ENCODE measurements at regions not wholly inside any gene's neighbourhood (a gene's known extent, or its start where the extent isn't known, plus 50 kb on each side); places are given as distances from the start of the nearest gene placed in this dataset.

DNA sequence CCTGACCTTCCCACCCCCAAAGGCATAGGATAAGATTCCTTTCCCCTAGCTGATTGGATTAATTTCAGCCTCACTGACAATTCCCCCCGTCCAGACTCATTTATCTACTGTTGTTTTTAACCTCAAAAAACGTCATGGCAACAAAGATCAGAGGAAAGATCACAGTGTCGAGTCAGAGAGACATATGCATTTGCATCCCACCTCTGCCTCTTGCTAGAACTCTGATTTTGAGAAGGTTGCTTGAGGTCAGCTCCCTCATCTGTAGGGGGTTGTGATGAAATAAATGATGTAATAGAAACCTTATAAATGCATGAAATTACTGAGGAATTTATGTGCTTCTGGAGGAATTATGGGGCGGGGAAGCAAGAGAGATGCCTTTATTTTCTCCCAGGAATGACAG lies 53.3 kb upstream of the SYN3 start:
- TF ChIP-seq, protein P1, sequence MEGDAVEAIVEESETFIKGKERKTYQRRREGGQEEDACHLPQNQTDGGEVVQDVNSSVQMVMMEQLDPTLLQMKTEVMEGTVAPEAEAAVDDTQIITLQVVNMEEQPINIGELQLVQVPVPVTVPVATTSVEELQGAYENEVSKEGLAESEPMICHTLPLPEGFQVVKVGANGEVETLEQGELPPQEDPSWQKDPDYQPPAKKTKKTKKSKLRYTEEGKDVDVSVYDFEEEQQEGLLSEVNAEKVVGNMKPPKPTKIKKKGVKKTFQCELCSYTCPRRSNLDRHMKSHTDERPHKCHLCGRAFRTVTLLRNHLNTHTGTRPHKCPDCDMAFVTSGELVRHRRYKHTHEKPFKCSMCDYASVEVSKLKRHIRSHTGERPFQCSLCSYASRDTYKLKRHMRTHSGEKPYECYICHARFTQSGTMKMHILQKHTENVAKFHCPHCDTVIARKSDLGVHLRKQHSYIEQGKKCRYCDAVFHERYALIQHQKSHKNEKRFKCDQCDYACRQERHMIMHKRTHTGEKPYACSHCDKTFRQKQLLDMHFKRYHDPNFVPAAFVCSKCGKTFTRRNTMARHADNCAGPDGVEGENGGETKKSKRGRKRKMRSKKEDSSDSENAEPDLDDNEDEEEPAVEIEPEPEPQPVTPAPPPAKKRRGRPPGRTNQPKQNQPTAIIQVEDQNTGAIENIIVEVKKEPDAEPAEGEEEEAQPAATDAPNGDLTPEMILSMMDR (IDR thresholded peaks at IDR 0.05; ENCODE audit: control insufficient read depth, insufficient read depth, low read depth, low read length, missing control alignments), result no peak
- DNase-seq (ENCODE audit: low read depth), result no peak
- H3K4me3 ChIP-seq (ENCODE audit: control insufficient read depth, low read depth, low read length), result no peak overlapping the region

DNA sequence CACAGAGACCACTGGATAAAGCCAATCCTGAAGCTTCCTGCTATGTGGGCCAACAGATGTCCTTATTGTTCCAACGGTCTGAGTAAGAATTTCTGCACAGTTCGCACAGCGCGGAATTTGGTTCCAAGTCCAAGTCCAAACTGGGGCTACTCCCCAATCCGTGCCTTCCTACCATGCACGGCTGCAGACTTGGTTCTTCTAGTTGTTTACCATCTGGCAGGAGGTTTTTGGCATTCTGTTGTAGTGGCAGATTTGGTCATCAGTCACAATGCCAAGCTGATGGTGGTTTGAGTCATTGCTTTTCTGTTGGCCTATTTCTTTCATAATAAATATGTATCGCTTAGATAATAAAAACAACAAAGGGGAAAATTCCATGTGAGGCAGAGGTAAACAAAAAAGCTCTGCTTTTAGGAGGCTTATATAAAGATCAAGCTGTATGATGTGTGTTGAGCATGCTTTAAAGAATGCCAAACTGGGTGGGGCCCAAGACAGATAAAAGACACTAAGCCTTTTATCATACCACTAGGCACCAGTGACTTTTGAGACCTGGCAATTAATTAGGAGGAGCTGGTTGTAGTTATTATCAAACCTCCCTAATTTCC lies 52.5 kb upstream of the SYN3 start:
- DNase-seq (ENCODE audit: low read depth), result no peak
- TF ChIP-seq, protein P1 (IDR thresholded peaks at IDR 0.05; ENCODE audit: control insufficient read depth, insufficient read depth, low read depth, low read length, missing control alignments), result no peak
- H3K4me3 ChIP-seq (ENCODE audit: control insufficient read depth, low read depth, low read length), result no peak overlapping the region

DNA sequence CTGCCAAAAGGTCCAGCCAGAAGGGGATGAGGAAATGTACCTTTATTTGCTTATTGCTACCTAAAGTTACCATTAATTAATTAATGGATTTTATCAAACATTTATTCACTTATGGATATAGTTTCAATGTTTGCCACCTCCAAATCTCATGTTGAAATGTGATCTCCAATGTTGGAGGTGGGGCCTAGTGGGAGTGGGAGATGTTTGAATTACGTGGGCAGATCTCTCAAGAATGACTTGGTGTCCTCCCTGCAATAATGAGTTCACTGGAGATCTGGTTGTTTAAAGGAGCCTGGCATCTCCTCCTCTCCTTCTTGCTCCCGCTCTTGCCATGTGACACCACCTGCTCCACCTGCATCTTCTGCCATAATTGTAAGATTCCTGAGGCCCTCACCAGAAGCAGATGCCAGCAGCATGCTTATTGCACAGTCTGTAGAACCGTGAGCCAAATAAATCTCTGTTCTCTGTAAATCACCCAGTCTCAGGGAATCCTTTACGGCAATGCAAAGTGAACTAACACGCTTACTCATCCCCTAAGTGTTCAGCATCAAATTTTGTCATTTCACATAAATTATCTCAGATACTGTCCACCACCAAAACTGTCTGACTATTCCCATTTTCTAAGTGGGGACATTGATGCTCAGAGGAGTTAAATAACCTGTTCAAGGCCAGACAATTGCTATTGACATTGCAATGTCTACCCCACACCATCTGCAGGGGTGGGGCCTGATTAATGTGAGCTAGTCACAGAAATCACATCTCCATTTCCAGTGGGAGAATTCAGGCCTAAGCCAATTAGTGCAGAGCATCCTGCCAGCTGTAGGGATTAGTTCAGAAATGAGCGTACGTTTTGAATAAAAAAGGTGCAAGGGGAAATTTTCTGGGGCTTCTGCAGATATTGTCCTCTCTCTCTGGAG lies 51.6 kb upstream of the SYN3 start:
- TF ChIP-seq, protein P1 (IDR thresholded peaks at IDR 0.05; ENCODE audit: control insufficient read depth, insufficient read depth, low read depth, low read length, missing control alignments), result no peak
- no peak overlapping the region for H3K4me3 ChIP-seq (ENCODE audit: control insufficient read depth, low read depth, low read length)
- DNase-seq (ENCODE audit: low read depth), result no peak

DNA sequence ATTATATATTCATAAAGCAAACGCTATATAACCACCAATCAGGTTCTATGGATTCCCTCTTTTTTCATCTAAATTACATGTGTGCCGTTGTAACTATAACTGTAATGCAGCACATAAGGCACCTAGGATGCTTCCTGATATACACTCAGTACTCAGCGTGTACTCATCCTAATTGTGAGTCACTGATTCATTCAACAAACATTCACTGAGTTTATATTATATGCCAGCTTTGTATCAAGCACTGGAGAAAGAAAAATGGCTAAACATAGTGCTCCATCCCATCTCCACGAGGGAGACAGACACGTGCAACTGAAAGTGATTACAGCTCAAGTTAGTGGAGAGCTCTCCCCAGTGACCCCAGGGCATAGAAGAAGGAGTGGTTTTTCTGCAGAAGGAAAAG lies 49.9 kb upstream of the SYN3 start:
- no peak for DNase-seq (ENCODE audit: low read depth)
- H3K4me3 ChIP-seq (ENCODE audit: control insufficient read depth, low read depth, low read length), result no peak overlapping the region

More for the DNA sequence above, 49.9 kb upstream of the SYN3 start:
- TF ChIP-seq, protein P1 (IDR thresholded peaks at IDR 0.05; ENCODE audit: control insufficient read depth, insufficient read depth, low read depth, low read length, missing control alignments), result no peak

All from AG09309 (cell line).